ENCODE measurements at regions not wholly inside any gene's neighbourhood (a gene's known extent, or its start where the extent isn't known, plus 50 kb on each side); places are given as distances from the start of the nearest gene placed in this dataset.
"Not testable (repeated sequence)": the region's sequence is repeated elsewhere in the genome, so short reads cannot be mapped to it uniquely, and the experiment has no call there.

- DNase-seq, result no peak
Observed at GRCh38 chr12:105482951-105483350, 152.5 kb downstream of the C12orf75 start.

- DNase-seq, result no peak
Observed at GRCh38 chr12:105483691-105484090, 153.2 kb downstream of the C12orf75 start.

- DNase-seq, result no peak
Observed at GRCh38 chr12:105485321-105485910, 154.9 kb downstream of the C12orf75 start.

- no peak for DNase-seq
Observed at GRCh38 chr12:105485921-105486320, 155.4 kb downstream of the C12orf75 start.

- DNase-seq, result no peak
Observed at GRCh38 chr12:105487963-105488362, 157.5 kb downstream of the C12orf75 start.

- DNase-seq, result no peak
Observed at GRCh38 chr12:105492591-105493545, 162.4 kb downstream of the C12orf75 start.

- DNase-seq, result no peak
Observed at GRCh38 chr12:105499205-105499604, 168.7 kb downstream of the C12orf75 start.

GRCh38 chr12:105500676-105501075 is 170.2 kb downstream of the C12orf75 start:
- DNase-seq, result not testable (repeated sequence)

- no peak for DNase-seq
Observed at GRCh38 chr12:105502426-105502930, 172.0 kb downstream of the C12orf75 start.

GRCh38 chr12:105503619-105504018 is 173.1 kb downstream of the C12orf75 start:
- DNase-seq, result no peak

- no peak for DNase-seq
Observed at GRCh38 chr12:105504286-105504685, 173.8 kb downstream of the C12orf75 start.

GRCh38 chr12:105506678-105507310 is 176.3 kb downstream of the C12orf75 start:
- no peak for DNase-seq

GRCh38 chr12:105507311-105508038 is 177.0 kb downstream of the C12orf75 start:
- no peak for DNase-seq

- DNase-seq, result no peak
Observed at GRCh38 chr12:105508096-105508495, 177.6 kb downstream of the C12orf75 start.

GRCh38 chr12:105510526-105510925 is 180.0 kb downstream of the C12orf75 start:
- DNase-seq, result no peak

GRCh38 chr12:105512861-105513260 is 182.4 kb downstream of the C12orf75 start:
- not testable (repeated sequence) for DNase-seq

- no peak for DNase-seq
Observed at GRCh38 chr12:105522166-105522825, 191.8 kb downstream of the C12orf75 start.

- DNase-seq, result no peak
Observed at GRCh38 chr12:105523164-105524057, 192.9 kb downstream of the C12orf75 start.

- no peak for DNase-seq
Observed at GRCh38 chr12:105524961-105525360, 194.5 kb downstream of the C12orf75 start.

- no peak for DNase-seq
Observed at GRCh38 chr12:105534068-105534467, 203.6 kb downstream of the C12orf75 start.

- DNase-seq, result not testable (repeated sequence)
Observed at GRCh38 chr12:105535033-105535432, 204.5 kb downstream of the C12orf75 start.

Measured in suppressor macrophage treated with lipopolysaccharide for 1 hour (primary cell).